ENCODE measurements at regions not wholly inside any gene's neighbourhood (a gene's known extent, or its start where the extent isn't known, plus 50 kb on each side); places are given as distances from the start of the nearest gene placed in this dataset.

- Histone ChIP-seq H3K4me1 (ENCODE audit: low read length) (peaks cover 7% of the 10 kb centered on the region; the same call in 1 of the 2 replicates), H3K9me2 (replicated peaks; ENCODE audit: insufficient read depth, low read length) (no peaks in the 10 kb centered on the region), H3K4me3 (ENCODE audit: low read length) (no peak overlapping the region), H3K9ac (ENCODE audit: low read length) (no peak overlapping the region), H3K27me3 (replicated peaks; ENCODE audit: insufficient read depth, low read length) (no peaks in the 10 kb centered on the region), H3K79me2 (ENCODE audit: low read length) (no peaks in the 10 kb centered on the region), H3F3A (ENCODE audit: insufficient read depth, low read length) (peaks cover 3% of the 10 kb centered on the region), H3K27ac (ENCODE audit: low read length) (no peak overlapping the region), H4K20me1 (ENCODE audit: insufficient read depth, low read length) (no peaks in the 10 kb centered on the region), H2AFZ (ENCODE audit: low read length) (no peak overlapping the region), H3K9me3 (replicated peaks; ENCODE audit: insufficient read depth, low read length) (no peaks in the 10 kb centered on the region), H3K36me3 (replicated peaks; ENCODE audit: insufficient read depth, low read length) (no peaks in the 10 kb centered on the region), H3K4me2 (ENCODE audit: low read depth, low read length) (no peak overlapping the region)
- TF ChIP-seq EZH2phosphoT487 (IDR thresholded peaks at IDR 0.05; ENCODE audit: low read length) (no peak), EZH2 (optimal IDR thresholded peaks at IDR 0.05; ENCODE audit: low read depth, low read length) (no peak)
- TF ChIP-seq, protein P1, sequence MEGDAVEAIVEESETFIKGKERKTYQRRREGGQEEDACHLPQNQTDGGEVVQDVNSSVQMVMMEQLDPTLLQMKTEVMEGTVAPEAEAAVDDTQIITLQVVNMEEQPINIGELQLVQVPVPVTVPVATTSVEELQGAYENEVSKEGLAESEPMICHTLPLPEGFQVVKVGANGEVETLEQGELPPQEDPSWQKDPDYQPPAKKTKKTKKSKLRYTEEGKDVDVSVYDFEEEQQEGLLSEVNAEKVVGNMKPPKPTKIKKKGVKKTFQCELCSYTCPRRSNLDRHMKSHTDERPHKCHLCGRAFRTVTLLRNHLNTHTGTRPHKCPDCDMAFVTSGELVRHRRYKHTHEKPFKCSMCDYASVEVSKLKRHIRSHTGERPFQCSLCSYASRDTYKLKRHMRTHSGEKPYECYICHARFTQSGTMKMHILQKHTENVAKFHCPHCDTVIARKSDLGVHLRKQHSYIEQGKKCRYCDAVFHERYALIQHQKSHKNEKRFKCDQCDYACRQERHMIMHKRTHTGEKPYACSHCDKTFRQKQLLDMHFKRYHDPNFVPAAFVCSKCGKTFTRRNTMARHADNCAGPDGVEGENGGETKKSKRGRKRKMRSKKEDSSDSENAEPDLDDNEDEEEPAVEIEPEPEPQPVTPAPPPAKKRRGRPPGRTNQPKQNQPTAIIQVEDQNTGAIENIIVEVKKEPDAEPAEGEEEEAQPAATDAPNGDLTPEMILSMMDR (IDR thresholded peaks at IDR 0.05; ENCODE audit: low read length), result no peak
- no peak for DNase-seq
Measured at GRCh38 chr2:82084679-82085392, 1780.3 kb upstream of the LRRTM1 start.

DNA sequence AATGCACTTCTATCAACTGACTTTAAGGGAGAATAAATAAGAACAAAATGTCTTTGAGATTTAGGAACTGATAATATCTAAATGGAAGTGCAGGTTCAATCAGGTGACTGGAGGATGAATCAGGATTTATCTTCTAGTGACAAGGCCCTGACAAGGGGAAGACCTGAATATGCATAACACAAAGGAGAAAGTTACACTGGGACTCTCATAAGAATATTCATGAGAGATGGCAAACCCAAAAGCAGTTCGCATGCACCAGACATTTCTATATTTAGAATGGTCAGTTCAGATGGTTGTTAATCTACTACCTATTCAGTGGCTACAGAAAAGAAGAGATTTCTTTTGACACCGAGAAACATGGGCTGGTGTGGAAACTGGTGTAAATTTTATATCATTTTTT lies 1771.3 kb upstream of the LRRTM1 start:
- no peak for DNase-seq
- H3K9me3 ChIP-seq (replicated peaks; ENCODE audit: insufficient read depth, low read length), result no peaks in the 10 kb centered on the region
- no peak overlapping the region for H3K4me2 ChIP-seq (ENCODE audit: low read depth, low read length)
- H3K4me1 ChIP-seq (ENCODE audit: low read length), result no peaks in the 10 kb centered on the region
- H3F3A ChIP-seq (ENCODE audit: insufficient read depth, low read length), result no peaks in the 10 kb centered on the region
- no peaks in the 10 kb centered on the region for H3K27me3 ChIP-seq (replicated peaks; ENCODE audit: insufficient read depth, low read length)
- H4K20me1 ChIP-seq (ENCODE audit: insufficient read depth, low read length), result no peaks in the 10 kb centered on the region
- H3K9ac ChIP-seq (ENCODE audit: low read length), result no peak overlapping the region
- H3K79me2 ChIP-seq (ENCODE audit: low read length), result no peaks in the 10 kb centered on the region
- H3K27ac ChIP-seq (ENCODE audit: low read length), result no peak overlapping the region
- no peak overlapping the region for H2AFZ ChIP-seq (ENCODE audit: low read length)
- no peaks in the 10 kb centered on the region for H3K36me3 ChIP-seq (replicated peaks; ENCODE audit: insufficient read depth, low read length)
- no peak overlapping the region for H3K4me3 ChIP-seq (ENCODE audit: low read length)
- no peak for TF ChIP-seq EZH2 (optimal IDR thresholded peaks at IDR 0.05; ENCODE audit: low read depth, low read length)
- TF ChIP-seq, protein P1 (IDR thresholded peaks at IDR 0.05; ENCODE audit: low read length), result no peak
- TF ChIP-seq EZH2phosphoT487 (IDR thresholded peaks at IDR 0.05; ENCODE audit: low read length), result no peak
- H3K9me2 ChIP-seq (replicated peaks; ENCODE audit: insufficient read depth, low read length), result no peaks in the 10 kb centered on the region

GRCh38 chr2:82062463-82062862 lies 1757.9 kb upstream of the LRRTM1 start:
- H3K4me2 ChIP-seq (ENCODE audit: low read depth, low read length), result no peak overlapping the region
- H3K27me3 ChIP-seq (replicated peaks; ENCODE audit: insufficient read depth, low read length), result no peaks in the 10 kb centered on the region
- H3K4me1 ChIP-seq (ENCODE audit: low read length), result no peaks in the 10 kb centered on the region
- no peak overlapping the region for H2AFZ ChIP-seq (ENCODE audit: low read length)
- H3K9me3 ChIP-seq (replicated peaks; ENCODE audit: insufficient read depth, low read length), result no peaks in the 10 kb centered on the region
- H3F3A ChIP-seq (ENCODE audit: insufficient read depth, low read length), result no peaks in the 10 kb centered on the region
- no peaks in the 10 kb centered on the region for H3K9me2 ChIP-seq (replicated peaks; ENCODE audit: insufficient read depth, low read length)
- H3K79me2 ChIP-seq (ENCODE audit: low read length), result no peaks in the 10 kb centered on the region
- no peak for DNase-seq
- no peaks in the 10 kb centered on the region for H3K36me3 ChIP-seq (replicated peaks; ENCODE audit: insufficient read depth, low read length)
- no peak overlapping the region for H3K4me3 ChIP-seq (ENCODE audit: low read length)
- TF ChIP-seq EZH2 (optimal IDR thresholded peaks at IDR 0.05; ENCODE audit: low read depth, low read length), result no peak
- TF ChIP-seq, protein P1 (IDR thresholded peaks at IDR 0.05; ENCODE audit: low read length), result no peak
- no peak for TF ChIP-seq EZH2phosphoT487 (IDR thresholded peaks at IDR 0.05; ENCODE audit: low read length)
- H4K20me1 ChIP-seq (ENCODE audit: insufficient read depth, low read length), result no peaks in the 10 kb centered on the region
- H3K27ac ChIP-seq (ENCODE audit: low read length), result no peak overlapping the region
- no peak overlapping the region for H3K9ac ChIP-seq (ENCODE audit: low read length)
